Upper lobe of left lung (tissue), 6 donors: ENCODE measurements at regions not wholly inside any gene's neighbourhood (a gene's known extent, or its start where the extent isn't known, plus 50 kb on each side); places are given as distances from the start of the nearest gene placed in this dataset.

Experiments
- ATAC-seq, 2 donors: fragments of 200-7000 bp; cut with Tn5 transposase; one replicate each; pipeline ENCODE4 v1.9.1; 2022; ENCODE audit warnings: mild to moderate bottlenecking in 2 of 2, moderate library complexity in 2 of 2; ENCODE audit not compliant: low FRiP score in 2 of 2
- DNase-seq, 2 donors: peaks; one replicate each; pipeline ENCODE4 v3.0.0-alpha.2; 2019 to 2020
- H3K27ac ChIP-seq, 4 donors: fragments of 200-600 bp; sonication (generic); one replicate each; pipeline ENCODE4 v1.5.1; 2016 to 2019
- H3K27me3 ChIP-seq, 4 donors: fragments of 200-600 bp; sonication (generic); one replicate each; pipeline ENCODE4 v1.5.1; 2017 to 2019
- H3K36me3 ChIP-seq, 4 donors: fragments of 200-600 bp; sonication (generic); one replicate each; pipeline ENCODE4 v1.5.1; 2016 to 2019
- H3K4me1 ChIP-seq, 4 donors: fragments of 200-600 bp; sonication (generic); one replicate each; pipeline ENCODE4 v1.5.1; 2018 to 2019
- H3K4me3 ChIP-seq, 4 donors: fragments of 200-600 bp; sonication (generic); one replicate each; pipeline ENCODE4 v1.5.1; 2017 to 2019; ENCODE audit warnings: mild to moderate bottlenecking in 2 of 4, moderate library complexity in 1 of 4
- H3K9me3 ChIP-seq, 4 donors: fragments of 200-600 bp; sonication (generic); one replicate each; pipeline ENCODE4 v1.5.1; 2018 to 2019
- CTCF ChIP-seq, 6 experiments: fragments of 450-650 bp in 4 of 6; fragments of 200-600 bp in 2 of 6; sonication (generic) in 2 of 6; IDR thresholded peaks; one replicate each; pipeline ENCODE4 v1.5.1; 2016 to 2019; ENCODE audit warnings: antibody characterized with exemption in 6 of 6
- EP300 ChIP-seq, 4 donors: sonication (generic); formaldehyde crosslinking; IDR thresholded peaks; one replicate each; pipeline ENCODE4 v1.5.1; 2017; ENCODE audit warnings: antibody characterized with exemption in 4 of 4, control low read depth in 2 of 4
- POLR2A ChIP-seq, 4 donors: fragments of 450-650 bp; IDR thresholded peaks; one replicate each; pipeline ENCODE4 v1.5.1; 2016 to 2017; ENCODE audit warnings: antibody characterized with exemption in 4 of 4, mild to moderate bottlenecking in 2 of 4
- POLR2AphosphoS5 ChIP-seq, 2 donors: sonication (generic); formaldehyde crosslinking; IDR thresholded peaks; one replicate each; pipeline ENCODE4 v1.5.1; 2017; ENCODE audit warnings: antibody characterized with exemption in 2 of 2
- WGBS, 2 donors: methylation state at CpG; one replicate each; pipeline ENCODE4 v1.1.5; 2017 to 2018; 5-methylcytosine and 5-hydroxymethylcytosine counted together
- donor health status: DM: no; HTN: no; CAD: no; lungs with moderate emphysema.
- donor health status: DM: no; HTN: yes; CAD: no; lungs with severe emphysema.

- ATAC-seq (no peak), DNase-seq (no peak)
- Histone ChIP-seq H3K9me3 (no peaks in the 10 kb centered on the region), H3K4me3 (no peak overlapping the region), H3K4me1 (no peaks in the 10 kb centered on the region), H3K36me3 (no peaks in the 10 kb centered on the region), H3K27me3 (no peaks in the 10 kb centered on the region), H3K27ac (no peak overlapping the region)
- 63 to 76% methylated on average over 1 of the region's 1 CpG for WGBS, 2 donors
- TF ChIP-seq EP300 (IDR thresholded peaks at IDR 0.05) (no peak), POLR2AphosphoS5 (IDR thresholded peaks at IDR 0.05) (no peak), CTCF (IDR thresholded peaks at IDR 0.05) (no peak), POLR2A (IDR thresholded peaks at IDR 0.05) (no peak)
Measured at GRCh38 chr3:117989982-117990381, 1044.7 kb downstream of the IGSF11 start.

GRCh38 chr3:117990627-117991026, 1044.0 kb downstream of the IGSF11 start:
- DNase-seq (no peak), ATAC-seq (no peak)
- TF ChIP-seq POLR2AphosphoS5 (IDR thresholded peaks at IDR 0.05) (no peak), POLR2A (IDR thresholded peaks at IDR 0.05) (no peak), EP300 (IDR thresholded peaks at IDR 0.05) (no peak), CTCF (IDR thresholded peaks at IDR 0.05) (no peak)
- Histone ChIP-seq H3K27ac (no peak overlapping the region), H3K27me3 (no peaks in the 10 kb centered on the region), H3K4me3 (no peak overlapping the region), H3K4me1 (no peaks in the 10 kb centered on the region), H3K36me3 (no peaks in the 10 kb centered on the region), H3K9me3 (no peaks in the 10 kb centered on the region)
- 90 to 93% methylated on average over 1 of the region's 1 CpG for WGBS, 2 donors

- no peak for TF ChIP-seq POLR2A (IDR thresholded peaks at IDR 0.05)
- 11 to 12% methylated on average over 9 of the region's 9 CpGs for WGBS, 2 donors
- Histone ChIP-seq H3K27ac (no peak overlapping the region), H3K27me3 (peaks cover 0 to 2% (median 0%) of the 10 kb centered on the region in 4 donors), H3K36me3 (no peaks in the 10 kb centered on the region), H3K4me1 (peaks cover 7 to 14% (median 9%) of the 10 kb centered on the region in 4 donors), H3K9me3 (no peaks in the 10 kb centered on the region), H3K4me3 (peak overlapping the region in 3 of 4 donors; percentile 45 to 55 (median 50))
- DNase-seq (no peak), ATAC-seq (no peak)
Measured at GRCh38 chr3:117995842-117996437, 1038.7 kb downstream of the IGSF11 start.

GRCh38 chr3:117997201-117998049, 1037.2 kb downstream of the IGSF11 start:
- DNase-seq (peak; percentile 74 to 84), ATAC-seq (peak; percentile 89 to 97)
- H3K4me1 ChIP-seq, result peaks cover 7 to 14% (median 9%) of the 10 kb centered on the region in 4 donors
- peak; percentile 35 to 74 (median 59) for TF ChIP-seq CTCF (IDR thresholded peaks at IDR 0.05)
- no peak for TF ChIP-seq POLR2A (IDR thresholded peaks at IDR 0.05)
- TF ChIP-seq POLR2AphosphoS5 (IDR thresholded peaks at IDR 0.05), result no peak
- H3K27me3 ChIP-seq, result peaks cover 0 to 2% (median 0%) of the 10 kb centered on the region in 4 donors
- H3K27ac ChIP-seq, result peak overlapping the region in 2 of 4 donors; percentile 28 to 36
- H3K4me3 ChIP-seq, result peak overlapping the region; percentile 7 to 55 (median 48)
- no peaks in the 10 kb centered on the region for H3K9me3 ChIP-seq
- WGBS, 2 donors, result 5 to 7% methylated on average over 32 to 48 of the region's 48 CpGs
- no peaks in the 10 kb centered on the region for H3K36me3 ChIP-seq

- no peak for DNase-seq
- Histone ChIP-seq H3K4me1 (peaks cover 7 to 14% (median 9%) of the 10 kb centered on the region in 4 donors), H3K9me3 (no peaks in the 10 kb centered on the region), H3K27me3 (peaks cover 0 to 2% (median 0%) of the 10 kb centered on the region in 4 donors), H3K36me3 (no peaks in the 10 kb centered on the region), H3K4me3 (no peak overlapping the region), H3K27ac (no peak overlapping the region)
- ATAC-seq, result no peak
- 46 to 57% methylated on average over 4 of the region's 4 CpGs for WGBS, 2 donors
- TF ChIP-seq POLR2AphosphoS5 (IDR thresholded peaks at IDR 0.05) (no peak), EP300 (IDR thresholded peaks at IDR 0.05) (no peak), CTCF (IDR thresholded peaks at IDR 0.05) (no peak), POLR2A (IDR thresholded peaks at IDR 0.05) (no peak)
Measured at GRCh38 chr3:117998071-117998470, 1036.6 kb downstream of the IGSF11 start.
